SH-SY5Y (cell line): ENCODE measurements at regions not wholly inside any gene's neighbourhood (a gene's known extent, or its start where the extent isn't known, plus 50 kb on each side); places are given as distances from the start of the nearest gene placed in this dataset.

ENCODE experiments used
- GATA2 ChIP-seq: IDR thresholded peaks from 2 replicates; pipeline ENCODE4 v1.6.1; 2011; ENCODE audit warnings: mild to moderate bottlenecking, low read depth, low read length
- GATA3 ChIP-seq: IDR thresholded peaks from 2 replicates; pipeline ENCODE4 v1.6.1; 2011; ENCODE audit warnings: low read depth, mild to moderate bottlenecking, low read length, moderate library complexity

GRCh38 chr2:215590010-215590745, 154.3 kb upstream of the FN1 start:
- TF ChIP-seq GATA2 (no peak), GATA3 (no peak)

GRCh38 chr2:215583881-215584280, 148.0 kb upstream of the FN1 start:
- TF ChIP-seq GATA3, result no peak
- no peak for TF ChIP-seq GATA2

- no peak for TF ChIP-seq GATA2
These were observed 143.9 kb upstream of the FN1 start for GRCh38 chr2:215579809-215580208.

GRCh38 chr2:215577356-215577755, 141.5 kb upstream of the FN1 start:
- no peak for TF ChIP-seq GATA3

GRCh38 chr2:215576572-215576971, 140.7 kb upstream of the FN1 start:
- TF ChIP-seq GATA2, result no peak
- no peak for TF ChIP-seq GATA3

- no peak for TF ChIP-seq GATA2
- no peak for TF ChIP-seq GATA3
These were observed 137.6 kb upstream of the FN1 start for GRCh38 chr2:215573496-215573895.

- TF ChIP-seq GATA3 (no peak), GATA2 (no peak)
These were observed 136.5 kb upstream of the FN1 start for GRCh38 chr2:215572341-215572848.

- TF ChIP-seq GATA3 (no peak), GATA2 (no peak)
These were observed 135.8 kb upstream of the FN1 start for GRCh38 chr2:215571689-215572088.

GRCh38 chr2:215567504-215567903, 131.6 kb upstream of the FN1 start:
- TF ChIP-seq GATA2 (no peak), GATA3 (no peak)

GRCh38 chr2:215565897-215566296, 130.0 kb upstream of the FN1 start:
- TF ChIP-seq GATA3, result no peak
- TF ChIP-seq GATA2, result no peak

- TF ChIP-seq GATA2 (no peak), GATA3 (no peak)
These were observed 121.8 kb upstream of the FN1 start for GRCh38 chr2:215557701-215558100.

- TF ChIP-seq GATA2 (no peak), GATA3 (no peak)
These were observed 121.1 kb upstream of the FN1 start for GRCh38 chr2:215556979-215557378.

- no peak for TF ChIP-seq GATA2
- TF ChIP-seq GATA3, result no peak
These were observed 119.0 kb upstream of the FN1 start for GRCh38 chr2:215554689-215555498.

- TF ChIP-seq GATA3, result no peak
- TF ChIP-seq GATA2, result no peak
These were observed 118.1 kb upstream of the FN1 start for GRCh38 chr2:215553946-215554345.

- TF ChIP-seq GATA2 (no peak), GATA3 (no peak)
These were observed 116.3 kb upstream of the FN1 start for GRCh38 chr2:215552144-215552580.

- TF ChIP-seq GATA2, result no peak
- no peak for TF ChIP-seq GATA3
These were observed 114.5 kb upstream of the FN1 start for GRCh38 chr2:215550331-215550730.
